ENCODE measurements at regions not wholly inside any gene's neighbourhood (a gene's known extent, or its start where the extent isn't known, plus 50 kb on each side); places are given as distances from the start of the nearest gene placed in this dataset.

DNA sequence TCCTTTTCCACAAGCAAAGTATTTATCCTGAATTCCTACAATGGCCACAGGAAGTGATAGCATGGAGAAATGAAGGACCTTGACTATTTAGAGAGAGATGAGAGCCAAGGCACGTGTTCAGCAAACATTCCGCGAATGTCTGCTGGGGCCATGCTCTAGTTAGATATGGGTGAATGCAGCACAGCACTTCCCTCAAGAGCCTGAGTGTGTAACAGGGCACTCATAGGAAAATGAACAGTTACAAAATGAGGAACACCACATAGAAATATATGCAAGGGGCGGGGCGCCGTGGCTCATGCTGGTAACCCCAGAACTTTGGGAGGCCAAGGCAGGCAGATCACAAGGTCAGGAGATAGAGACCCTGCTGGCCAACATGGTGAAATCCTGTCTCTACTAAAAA lies 406.9 kb downstream of the NR2F2 start:
- DNase-seq, result no peak

- DNase-seq, result no peak
These were observed 416.2 kb downstream of the NR2F2 start for GRCh38 chr15:96746665-96747064.

DNA sequence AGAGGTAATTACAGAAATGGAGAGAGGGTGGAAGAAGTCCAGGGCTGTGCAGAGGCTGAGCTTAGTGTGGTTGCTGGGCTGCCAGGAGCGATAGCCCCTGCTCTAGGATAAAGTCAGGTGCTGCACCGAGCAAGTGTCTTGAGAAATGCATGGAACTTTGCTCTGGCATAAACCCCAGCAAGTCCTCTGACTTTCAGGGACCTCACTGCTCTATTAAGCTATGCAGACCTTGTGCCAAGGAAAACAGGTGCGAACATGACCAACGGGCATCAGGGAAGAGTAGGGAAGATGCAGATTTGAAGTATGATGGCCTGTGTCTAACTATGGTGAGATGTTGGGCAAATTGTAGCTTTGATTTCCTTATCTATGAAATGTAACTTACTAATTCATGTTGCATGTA lies 416.8 kb downstream of the NR2F2 start:
- no peak for DNase-seq

DNA sequence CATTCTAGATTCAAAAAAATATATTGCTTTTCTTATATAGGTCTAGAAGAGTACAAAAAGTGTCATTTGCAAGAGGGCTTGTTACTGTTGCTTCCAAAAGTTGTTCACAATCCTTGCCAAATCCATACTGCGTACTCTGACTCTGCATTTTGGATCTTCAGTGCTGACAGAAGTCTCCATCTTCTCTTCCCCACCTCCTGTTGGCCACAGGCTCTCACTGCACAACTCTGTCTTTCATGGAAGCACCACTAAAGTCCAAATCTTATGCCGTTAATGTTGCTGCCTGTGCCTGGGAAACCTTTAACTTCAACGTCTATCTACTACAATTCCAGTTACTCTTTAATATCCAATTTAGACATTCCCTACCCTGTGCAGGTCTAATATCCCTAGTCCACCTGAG lies 419.9 kb downstream of the NR2F2 start:
- DNase-seq, result no peak

- no peak for DNase-seq
These were observed 425.6 kb downstream of the NR2F2 start for GRCh38 chr15:96756146-96756545.

GRCh38 chr15:96756656-96757055 lies 426.2 kb downstream of the NR2F2 start:
- DNase-seq, result no peak

- DNase-seq, result no peak
These were observed 432.1 kb downstream of the NR2F2 start for GRCh38 chr15:96762566-96762965.

DNA sequence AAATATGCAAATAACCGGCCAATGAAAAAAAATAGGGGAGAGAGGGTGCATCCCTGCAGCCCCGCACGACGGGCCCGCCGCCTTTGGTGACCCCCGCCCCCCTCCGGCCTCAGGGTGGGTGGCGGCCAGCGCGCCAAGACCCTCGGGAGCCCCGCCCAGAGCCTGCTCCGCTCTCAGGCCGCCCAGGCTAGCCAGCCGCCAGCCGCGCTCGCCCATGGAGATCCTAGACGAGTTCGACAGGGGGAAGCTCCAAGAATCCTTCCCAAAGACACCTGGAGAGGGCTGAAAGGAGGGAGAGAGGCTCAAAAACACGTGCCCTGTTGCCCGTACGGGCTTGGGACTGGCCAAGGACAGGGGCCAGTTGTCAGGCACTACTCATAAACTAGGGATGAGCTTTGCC lies 434.0 kb downstream of the NR2F2 start:
- no peak for DNase-seq

DNA sequence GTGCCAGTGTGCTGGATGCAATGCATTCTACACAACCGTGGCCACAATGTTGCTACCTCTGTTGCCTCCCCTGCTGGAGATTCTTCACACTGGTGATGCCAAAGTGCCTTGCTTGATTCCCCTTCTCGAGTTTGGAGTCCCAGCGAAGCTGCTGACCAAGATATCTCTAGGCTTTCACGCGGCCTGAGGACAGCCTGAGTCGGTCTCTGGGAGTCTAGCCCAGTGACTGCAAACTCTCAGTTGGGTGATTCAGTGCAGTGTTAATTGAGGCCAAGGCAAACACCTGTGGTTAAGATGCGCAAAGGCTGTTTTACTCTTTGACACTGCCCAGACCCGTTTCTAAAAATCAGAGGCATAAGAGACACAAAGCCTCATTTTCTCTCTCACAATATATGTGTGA lies 434.4 kb downstream of the NR2F2 start:
- no peak for DNase-seq

- DNase-seq, result no peak
These were observed 435.9 kb downstream of the NR2F2 start for GRCh38 chr15:96766366-96766765.

DNA sequence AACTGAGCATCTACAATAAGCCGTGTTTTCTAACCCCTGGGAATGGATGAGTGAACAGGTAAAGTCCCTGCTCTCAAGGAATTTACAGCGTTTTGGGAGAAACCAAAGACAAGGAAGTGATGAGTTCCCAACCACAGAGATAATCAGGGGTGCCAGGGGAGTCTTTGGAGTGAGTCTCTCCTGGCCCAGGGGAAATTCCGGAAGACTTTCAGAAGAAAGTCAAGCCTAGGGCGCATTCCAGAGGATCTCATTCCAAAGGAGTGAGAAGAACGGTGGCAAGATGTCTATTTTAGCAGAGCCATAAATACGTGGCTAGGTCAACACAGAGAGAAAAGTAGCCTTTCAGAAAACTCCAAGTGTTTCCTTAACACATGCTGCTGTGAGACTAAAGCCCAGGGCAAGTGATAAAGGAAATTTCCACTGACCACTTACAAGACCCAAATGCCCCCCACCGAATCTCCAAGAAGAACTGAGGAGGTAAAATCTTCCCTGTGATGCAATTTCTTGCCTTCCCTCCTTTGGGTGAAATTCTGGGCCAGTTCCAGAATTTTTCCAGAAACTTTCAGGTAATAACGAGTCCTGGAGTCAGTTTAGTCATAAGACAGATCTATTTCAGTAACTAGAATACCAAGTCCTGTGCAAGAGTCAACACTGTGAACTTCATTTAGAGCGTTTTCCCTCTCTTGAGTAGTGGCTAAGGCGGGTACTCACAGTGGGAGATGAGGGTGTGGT lies 437.4 kb downstream of the NR2F2 start:
- no peak for DNase-seq

- no peak for DNase-seq
These were observed 437.9 kb downstream of the NR2F2 start for GRCh38 chr15:96768435-96768789.

DNA sequence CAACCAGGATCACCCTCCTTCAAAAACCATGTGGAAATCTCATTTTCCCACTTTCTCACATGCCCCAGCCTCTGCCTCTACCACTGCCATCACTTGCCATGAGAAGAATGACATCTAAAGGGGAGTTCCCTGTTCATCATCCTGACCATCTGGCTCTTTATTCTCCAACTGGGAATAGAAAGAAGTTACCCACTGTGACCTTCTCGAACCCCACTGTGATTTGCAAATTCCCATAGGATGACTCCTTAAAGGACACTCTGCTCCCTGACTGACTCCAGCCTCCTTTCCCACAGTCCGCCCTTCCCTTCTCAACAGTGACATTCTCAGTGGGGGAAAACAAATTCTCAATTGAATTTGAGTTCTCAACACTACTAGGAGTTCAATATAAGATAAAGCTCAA lies 440.5 kb downstream of the NR2F2 start:
- DNase-seq, result no peak

GRCh38 chr15:96774216-96774615 lies 443.7 kb downstream of the NR2F2 start:
- no peak for DNase-seq

- no peak for DNase-seq
These were observed 453.2 kb downstream of the NR2F2 start for GRCh38 chr15:96783746-96784145.

DNA sequence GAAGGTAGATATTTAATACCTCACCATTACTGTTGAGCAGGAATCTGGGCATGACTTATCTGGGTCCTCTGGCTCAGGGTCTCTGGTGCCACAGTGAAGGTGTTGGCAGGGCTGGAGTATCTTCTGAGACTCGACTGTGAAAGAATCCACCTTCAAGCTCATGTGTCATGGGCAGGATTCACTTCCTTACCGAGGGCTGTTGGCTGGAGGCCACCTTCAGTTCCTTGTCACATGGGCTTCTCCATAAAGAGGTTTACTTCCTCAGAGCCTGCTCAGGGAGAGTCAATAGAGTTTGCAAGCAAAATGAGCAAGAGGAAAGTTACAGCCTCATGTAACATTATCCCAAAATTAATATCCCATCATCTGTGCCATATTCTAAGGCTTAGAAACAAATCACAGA lies 459.5 kb downstream of the NR2F2 start:
- DNase-seq, result no peak

GRCh38 chr15:96792216-96792615 lies 461.7 kb downstream of the NR2F2 start:
- DNase-seq, result no peak

- no peak for DNase-seq
These were observed 466.3 kb downstream of the NR2F2 start for GRCh38 chr15:96796841-96797240.

- no peak for DNase-seq
These were observed 471.2 kb downstream of the NR2F2 start for GRCh38 chr15:96801576-96802150.

DNA sequence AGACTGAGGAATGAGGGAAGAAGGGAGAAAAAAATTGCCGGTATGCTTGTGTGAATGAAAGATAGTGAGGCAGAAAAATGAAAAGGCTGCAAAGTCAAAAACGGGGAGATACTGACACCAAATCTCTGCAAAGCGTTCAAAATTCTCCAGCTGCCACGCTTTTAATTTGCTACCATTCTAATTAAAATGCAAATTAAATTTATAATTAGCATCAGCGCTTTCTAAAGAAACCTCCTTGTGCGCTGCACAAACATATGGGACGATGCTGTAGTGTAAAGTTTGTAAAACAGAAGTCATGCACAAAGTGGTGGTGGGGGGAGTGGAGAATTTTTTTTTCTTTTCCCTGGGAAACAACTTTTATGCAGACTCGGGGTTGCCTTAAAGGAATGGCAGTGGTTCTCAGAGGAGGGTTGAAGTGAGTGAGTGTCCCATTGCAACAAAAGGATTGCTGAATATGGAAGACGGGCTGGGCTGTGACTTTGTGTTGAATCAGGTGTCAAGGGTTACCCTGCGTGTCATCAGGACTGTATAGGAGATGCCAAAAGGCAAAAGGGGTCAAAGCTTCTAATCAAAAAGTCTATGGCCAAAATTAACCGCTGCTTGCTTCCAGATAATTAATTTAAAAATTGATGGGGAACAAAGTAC lies 472.2 kb downstream of the NR2F2 start:
- DNase-seq, result no peak

DNA sequence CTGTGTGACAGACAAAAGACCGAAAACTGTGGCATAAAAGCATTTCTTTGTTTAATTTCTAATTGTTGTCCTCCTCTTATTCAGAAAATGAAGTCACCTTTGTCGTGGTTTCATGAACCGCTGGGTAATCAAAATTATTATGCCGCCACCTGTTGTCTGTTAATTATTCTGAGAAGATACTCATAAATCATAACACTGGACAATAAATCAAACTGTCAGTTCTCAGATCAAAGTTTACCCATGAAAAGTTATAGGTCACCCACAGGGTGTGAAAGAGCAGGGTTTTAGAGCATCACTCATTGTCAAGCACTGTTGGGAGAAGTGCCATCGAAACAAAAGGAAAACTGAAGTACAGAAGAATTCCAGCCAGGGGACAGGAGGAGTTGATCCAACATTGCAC lies 474.3 kb downstream of the NR2F2 start:
- no peak for DNase-seq

DNA sequence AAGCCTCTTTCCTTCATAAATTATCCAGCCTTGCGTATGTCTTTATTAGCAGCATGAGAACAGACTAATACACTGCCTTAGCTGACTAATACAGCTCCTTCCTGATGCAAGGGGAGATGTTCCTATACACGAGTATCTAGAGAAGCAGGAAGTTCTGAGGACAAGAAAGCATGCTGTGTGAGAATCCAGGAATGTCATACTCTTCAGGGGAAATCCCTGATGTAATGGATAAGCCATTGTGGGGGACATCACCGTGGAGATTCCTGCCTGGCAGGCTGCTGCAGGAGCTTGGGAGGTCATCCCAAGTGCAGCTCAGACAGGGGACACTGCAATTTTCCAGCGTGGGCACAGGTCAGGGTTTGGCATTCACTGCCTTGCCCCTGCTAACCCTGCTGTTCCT lies 476.9 kb downstream of the NR2F2 start:
- no peak for DNase-seq

- no peak for DNase-seq
These were observed 487.4 kb downstream of the NR2F2 start for GRCh38 chr15:96817900-96818299.

DNA sequence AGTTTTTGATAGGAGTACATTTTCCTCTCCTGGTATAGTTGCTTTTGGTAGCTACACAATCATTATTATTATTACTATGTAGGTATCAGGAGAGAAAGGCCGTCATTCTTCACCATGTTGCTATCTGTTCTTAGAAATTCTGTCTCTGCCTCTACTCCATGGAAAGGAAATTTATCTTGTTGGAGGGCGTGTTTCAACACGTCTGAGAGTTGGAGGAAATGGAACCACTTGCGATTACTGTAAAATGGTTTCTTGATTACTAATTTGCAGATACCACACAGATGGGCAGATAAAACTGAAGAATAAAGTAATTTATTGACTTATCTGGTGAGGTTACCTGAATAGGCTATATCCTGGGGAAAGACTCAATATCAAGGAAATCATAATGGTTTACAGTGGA lies 488.4 kb downstream of the NR2F2 start:
- no peak for DNase-seq
